Transverse colon (tissue), 4 donors: ENCODE measurements at regions not wholly inside any gene's neighbourhood (a gene's known extent, or its start where the extent isn't known, plus 50 kb on each side); places are given as distances from the start of the nearest gene placed in this dataset.

Experiments
- DNase-seq: peaks from one replicate; pipeline ENCODE4 v3.0.0-alpha.2; 2019
- H3K27ac ChIP-seq, 4 donors: fragments of 200-600 bp; sonication (generic); 2 replicates each; pipeline ENCODE4 v1.5.1; 2016 to 2018; ENCODE audit warnings: inconsistent platforms in 4 of 4
- H3K27me3 ChIP-seq: fragments of 200-600 bp; sonication (generic); 2 replicates; pipeline ENCODE4 v1.5.1; 2017; ENCODE audit warnings: inconsistent platforms
- H3K36me3 ChIP-seq, 4 donors: fragments of 200-600 bp; sonication (generic); 2 replicates each; pipeline ENCODE4 v1.5.1; 2017 to 2019; ENCODE audit warnings: inconsistent platforms in 4 of 4
- H3K4me1 ChIP-seq, 4 donors: fragments of 200-600 bp; sonication (generic); 2 replicates each; pipeline ENCODE4 v1.5.1; 2017 to 2020; ENCODE audit warnings: inconsistent platforms in 4 of 4
- H3K4me3 ChIP-seq, 4 donors: fragments of 200-600 bp; sonication (generic); 1 replicate in 1 of 4; 2 replicates in 3 of 4; pipeline versions ENCODE4 v1.5.1 to v1.6.1; 2017 to 2019; ENCODE audit warnings: inconsistent platforms in 4 of 4
- H3K9me3 ChIP-seq, 2 donors: fragments of 200-600 bp; sonication (generic); 2 replicates each; pipeline ENCODE4 v1.5.1; 2017 to 2019; ENCODE audit warnings: inconsistent platforms in 2 of 2
- CTCF ChIP-seq, 5 experiments: fragments of 200-600 bp in 3 of 5; fragments of 450-650 bp in 2 of 5; sonication (generic) in 3 of 5; IDR thresholded peaks; 1 replicate in 2 of 5; 2 replicates in 3 of 5; pipeline ENCODE4 v1.5.1; 2016 to 2017; ENCODE audit warnings: antibody characterized with exemption in 5 of 5, inconsistent platforms in 3 of 5, mild to moderate bottlenecking in 2 of 5, moderate library complexity in 1 of 5
- EP300 ChIP-seq: sonication (generic); formaldehyde crosslinking; IDR thresholded peaks from one replicate; pipeline ENCODE4 v1.6.1; 2017; ENCODE audit warnings: antibody characterized with exemption, low read depth
- POLR2A ChIP-seq: fragments of 450-650 bp; IDR thresholded peaks from one replicate; pipeline ENCODE4 v1.6.1; 2016; ENCODE audit warnings: antibody characterized with exemption, mild to moderate bottlenecking, moderate library complexity
- POLR2AphosphoS5 ChIP-seq, 3 donors: sonication (generic); formaldehyde crosslinking; IDR thresholded peaks; one replicate each; pipeline ENCODE4 v1.6.1; 2016; ENCODE audit warnings: antibody characterized with exemption in 3 of 3
- WGBS, 2 donors: methylation state at CpG; one replicate each; pipeline ENCODE4 v1.1.5; 2018; ENCODE audit warnings: low coverage in 1 of 2; 5-methylcytosine and 5-hydroxymethylcytosine counted together
- in situ Hi-C, 4 donors: fragments of 200-750 bp; cut with MboI; loops; one replicate each; pipeline versions ENCODE4 v1.15.0 to v1.15.1; 2017; ENCODE audit warnings: low sequenced_read_pairs in 3 of 4, low pct_ligation_motif_present in 1 of 4, low pct_unique_long_range_greater_than_20kb in 1 of 4
- intact Hi-C: fragments of 100-400 bp; cut with DNase I; formaldehyde crosslinking; loops from one replicate; pipeline ENCODE4 v1.15.1; 2023; ENCODE audit warnings: low total_unique reads

GRCh38 chr13:47623862-47624261 lies 377.2 kb downstream of the SUCLA2 start:
- TF ChIP-seq EP300 (no peak), POLR2AphosphoS5 (IDR thresholded peaks at IDR 0.05) (no peak), CTCF (IDR thresholded peaks at IDR 0.05) (no peak), POLR2A (no peak)
- H3K4me1 ChIP-seq: no peaks in the 10 kb centered on the region
- H3K36me3 ChIP-seq: no peaks in the 10 kb centered on the region
- H3K27ac ChIP-seq: no peak overlapping the region
- intact Hi-C loops (loop anchor here (5.0 kb wide), 1 partner anchor 1242 kb away; no protein-coding TSS in a partner anchor), in situ Hi-C loops (no loop called here)
- H3K4me3 ChIP-seq: no peak overlapping the region
- no peaks in the 10 kb centered on the region for H3K9me3 ChIP-seq
- no peak for DNase-seq
- H3K27me3 ChIP-seq: no peaks in the 10 kb centered on the region
- WGBS, 2 donors: 89 to 94% methylated on average over 2 of the region's 2 CpGs

- intact Hi-C loops (loop anchor here (5.0 kb wide), 1 partner anchor 1240 kb away; no protein-coding TSS in a partner anchor), in situ Hi-C loops (no loop called here)
- no peak overlapping the region for H3K4me3 ChIP-seq
- no peaks in the 10 kb centered on the region for H3K4me1 ChIP-seq
- TF ChIP-seq POLR2A (no peak), POLR2AphosphoS5 (IDR thresholded peaks at IDR 0.05) (no peak), CTCF (IDR thresholded peaks at IDR 0.05) (no peak), EP300 (no peak)
- no peaks in the 10 kb centered on the region for H3K9me3 ChIP-seq
- 55 to 75% methylated on average over 1 of the region's 1 CpG for WGBS, 2 donors
- no peak for DNase-seq
- H3K27ac ChIP-seq: no peak overlapping the region
- no peaks in the 10 kb centered on the region for H3K27me3 ChIP-seq
- H3K36me3 ChIP-seq: no peaks in the 10 kb centered on the region
Measured at GRCh38 chr13:47621931-47622330, 379.1 kb downstream of the SUCLA2 start.

GRCh38 chr13:47611664-47612288 lies 389.3 kb downstream of the SUCLA2 start:
- DNase-seq: no peak
- 75 to 94% methylated on average over 1 of the region's 1 CpG for WGBS, 2 donors
- Histone ChIP-seq H3K9me3 (no peaks in the 10 kb centered on the region), H3K4me1 (no peaks in the 10 kb centered on the region), H3K27me3 (no peaks in the 10 kb centered on the region), H3K36me3 (no peaks in the 10 kb centered on the region), H3K27ac (no peak overlapping the region), H3K4me3 (no peak overlapping the region)
- in situ Hi-C loops (no loop called here), intact Hi-C loops (no loop called here)
- TF ChIP-seq POLR2A (no peak), POLR2AphosphoS5 (IDR thresholded peaks at IDR 0.05) (no peak), EP300 (no peak), CTCF (IDR thresholded peaks at IDR 0.05) (no peak)

- 82 to 86% methylated on average over 3 of the region's 3 CpGs for WGBS, 2 donors
- intact Hi-C loops: no loop called here
Measured at GRCh38 chr13:47610687-47611086, 390.4 kb downstream of the SUCLA2 start.

GRCh38 chr13:47603365-47603764 lies 397.7 kb downstream of the SUCLA2 start:
- H3K27ac ChIP-seq: no peak overlapping the region
- H3K4me1 ChIP-seq: no peaks in the 10 kb centered on the region
- H3K27me3 ChIP-seq: no peaks in the 10 kb centered on the region
- TF ChIP-seq POLR2A (no peak), POLR2AphosphoS5 (IDR thresholded peaks at IDR 0.05) (no peak), EP300 (no peak), CTCF (IDR thresholded peaks at IDR 0.05) (no peak)
- H3K36me3 ChIP-seq: no peaks in the 10 kb centered on the region
- intact Hi-C loops (no loop called here), in situ Hi-C loops (no loop called here)
- DNase-seq: no peak
- no peaks in the 10 kb centered on the region for H3K9me3 ChIP-seq
- no peak overlapping the region for H3K4me3 ChIP-seq

More at GRCh38 chr13:47610687-47611086, 390.4 kb downstream of the SUCLA2 start:
- in situ Hi-C loops: no loop called here
- no peaks in the 10 kb centered on the region for H3K27me3 ChIP-seq
- H3K27ac ChIP-seq: no peak overlapping the region
- no peak for DNase-seq
- no peak for TF ChIP-seq EP300
- no peaks in the 10 kb centered on the region for H3K9me3 ChIP-seq
- H3K4me3 ChIP-seq: no peak overlapping the region
- H3K4me1 ChIP-seq: no peaks in the 10 kb centered on the region
- no peaks in the 10 kb centered on the region for H3K36me3 ChIP-seq
